ENCODE measurements at regions not wholly inside any gene's neighbourhood (a gene's known extent, or its start where the extent isn't known, plus 50 kb on each side); places are given as distances from the start of the nearest gene placed in this dataset.
"Not testable (repeated sequence)": the region's sequence is repeated elsewhere in the genome, so short reads cannot be mapped to it uniquely, and the experiment has no call there.

DNA sequence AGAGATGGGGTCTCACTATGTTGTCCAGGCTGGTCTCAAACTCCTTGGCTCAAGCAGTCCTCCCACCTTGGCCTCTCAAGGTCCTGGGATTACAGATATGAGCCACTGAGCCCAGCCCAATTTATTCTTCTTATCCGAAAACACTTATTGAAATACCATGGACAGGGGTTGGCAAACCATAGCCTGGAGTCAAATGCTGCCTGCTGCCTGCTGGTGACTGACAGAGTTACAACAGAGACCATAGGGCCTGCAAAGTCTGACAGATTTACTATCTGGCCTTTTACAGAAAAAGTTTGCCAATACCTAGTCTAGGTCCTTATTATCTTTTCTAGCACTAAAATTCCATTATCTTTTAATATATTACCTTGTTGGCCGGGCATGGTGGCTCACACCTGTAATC, 87.1 kb upstream of the ZNF281 start:
- no peak for DNase-seq

DNA sequence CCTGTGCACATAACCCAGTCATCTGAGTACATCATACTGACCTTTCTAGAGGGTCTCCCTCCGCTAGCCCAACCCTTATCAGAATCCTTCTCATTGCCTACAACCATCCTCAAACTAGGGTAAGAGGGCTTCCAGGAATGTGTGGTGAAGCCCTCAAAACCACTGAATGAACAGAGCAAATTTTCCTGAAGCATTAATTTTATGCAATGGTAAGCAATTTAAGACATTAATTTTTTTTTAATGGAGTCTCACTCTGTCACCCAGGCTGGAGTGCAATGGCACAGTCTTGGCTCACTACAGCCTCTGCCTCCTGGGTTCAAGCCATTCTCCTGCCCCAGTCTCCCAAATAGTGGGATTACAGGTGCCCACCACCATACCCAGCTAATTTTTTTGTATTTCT, 86.1 kb upstream of the ZNF281 start:
- DNase-seq, result no peak

DNA sequence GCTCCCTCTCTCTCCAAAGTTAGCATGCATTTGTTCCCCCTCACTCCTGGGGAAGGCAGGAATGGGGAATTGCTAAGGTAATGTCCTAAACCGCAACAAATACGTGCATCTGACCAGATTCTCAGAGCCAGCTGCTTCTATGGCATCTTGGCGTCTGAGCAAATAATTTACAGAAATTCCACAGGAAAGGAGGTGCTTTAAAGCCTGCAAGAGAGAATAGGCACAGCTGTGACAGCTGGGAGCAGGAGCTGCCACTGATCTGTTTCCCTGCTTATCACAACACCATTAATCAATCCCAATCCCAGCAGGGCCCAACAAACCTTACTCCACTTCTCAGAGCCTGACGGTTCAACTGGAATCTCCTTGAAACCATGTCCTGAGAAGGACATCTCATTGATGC, 83.5 kb upstream of the ZNF281 start:
- no peak for DNase-seq

DNA sequence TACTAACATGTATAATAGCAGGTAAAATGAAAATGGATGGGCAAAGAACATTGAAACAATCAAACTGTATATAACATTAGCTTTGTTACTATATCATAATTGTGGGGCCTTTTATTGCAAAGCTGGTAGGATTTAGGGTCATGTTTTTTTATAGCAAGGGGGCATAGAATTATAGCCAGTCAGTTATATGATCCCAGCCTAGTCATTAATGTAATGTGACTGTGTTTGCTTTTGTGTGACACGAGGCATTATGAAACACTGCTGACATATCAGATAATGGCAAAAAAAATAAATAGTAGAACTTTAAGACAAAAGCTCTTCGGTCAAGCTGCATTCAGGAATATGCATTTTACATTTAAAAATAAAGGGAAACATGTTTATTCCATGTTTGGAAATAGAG, 81.3 kb upstream of the ZNF281 start:
- DNase-seq, result no peak

DNA sequence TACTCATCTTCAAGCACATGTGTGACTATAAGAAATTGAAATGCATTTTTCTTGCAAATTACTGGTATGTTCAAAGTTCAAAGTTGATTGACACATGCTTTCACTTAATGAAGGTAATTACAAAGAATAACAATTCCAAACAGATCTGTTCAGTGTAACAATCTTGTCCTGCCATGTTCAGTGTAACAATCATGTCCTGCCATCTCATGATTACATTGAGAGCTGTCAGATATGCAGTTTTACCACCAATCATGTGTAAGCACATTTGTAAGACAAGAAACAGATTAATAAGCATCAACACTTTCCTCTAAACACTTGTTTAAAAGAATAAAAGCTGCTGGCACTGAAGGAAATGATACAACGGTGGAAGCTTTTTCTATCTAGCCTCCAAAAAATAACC, 80.3 kb upstream of the ZNF281 start:
- DNase-seq, result no peak

DNA sequence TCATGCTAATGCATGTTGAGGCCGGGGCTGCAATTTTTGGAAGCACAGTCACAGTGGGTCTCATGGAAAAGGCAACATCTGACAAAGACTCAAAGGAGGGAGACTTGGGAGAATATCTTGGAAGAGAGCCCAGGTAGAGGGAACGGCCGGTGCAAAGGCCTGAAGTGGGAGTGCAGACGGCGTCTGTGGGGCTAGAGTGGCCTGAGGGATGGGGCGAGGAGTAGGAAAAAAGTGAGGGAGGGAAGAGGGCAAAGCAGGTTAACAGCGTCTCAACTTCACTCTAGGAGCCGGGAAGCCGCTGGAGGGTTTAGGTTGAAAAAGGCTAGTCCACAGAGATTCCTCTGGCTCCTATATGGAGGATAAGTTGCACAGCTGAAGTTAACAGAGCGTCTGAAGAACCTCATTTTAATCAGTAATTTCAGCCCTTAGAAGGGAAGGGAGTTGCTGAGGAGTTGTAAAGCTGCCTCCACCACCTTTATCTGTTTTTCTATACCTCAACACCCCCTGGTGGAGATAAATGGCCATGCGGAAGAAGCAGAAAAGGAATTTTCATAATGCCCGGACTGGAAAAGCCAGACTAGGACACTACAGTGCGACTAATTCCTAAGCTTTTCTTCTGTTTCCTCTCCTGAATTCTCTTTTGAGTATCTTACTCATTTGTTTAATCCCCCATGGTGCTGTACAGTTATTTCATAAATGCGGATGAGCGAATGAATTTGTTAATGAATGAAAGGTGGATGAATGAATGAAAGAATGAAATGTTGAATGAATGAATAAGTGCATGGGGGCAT, 78.7 kb upstream of the ZNF281 start:
- peak; percentile 19 for DNase-seq

DNA sequence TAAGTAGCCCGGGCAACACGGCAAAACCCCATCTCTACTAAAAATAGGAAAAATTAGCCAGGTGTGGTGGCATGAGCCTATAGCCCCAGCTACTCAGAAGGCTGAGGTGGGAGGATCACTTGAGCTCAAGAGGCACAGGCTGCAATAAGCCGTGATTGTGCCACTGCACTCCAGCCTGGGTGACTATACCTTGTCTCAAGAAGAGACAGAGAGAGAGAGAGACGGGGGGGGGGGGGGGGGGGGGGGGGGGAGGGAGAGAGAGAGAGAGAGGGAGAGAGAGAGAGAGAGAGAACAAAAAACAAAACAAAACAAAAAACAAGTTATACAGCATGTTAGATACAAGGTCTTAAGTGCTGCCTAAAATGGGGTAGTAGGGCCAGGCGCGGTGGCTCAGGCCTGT, 77.8 kb upstream of the ZNF281 start:
- DNase-seq, result no peak

DNA sequence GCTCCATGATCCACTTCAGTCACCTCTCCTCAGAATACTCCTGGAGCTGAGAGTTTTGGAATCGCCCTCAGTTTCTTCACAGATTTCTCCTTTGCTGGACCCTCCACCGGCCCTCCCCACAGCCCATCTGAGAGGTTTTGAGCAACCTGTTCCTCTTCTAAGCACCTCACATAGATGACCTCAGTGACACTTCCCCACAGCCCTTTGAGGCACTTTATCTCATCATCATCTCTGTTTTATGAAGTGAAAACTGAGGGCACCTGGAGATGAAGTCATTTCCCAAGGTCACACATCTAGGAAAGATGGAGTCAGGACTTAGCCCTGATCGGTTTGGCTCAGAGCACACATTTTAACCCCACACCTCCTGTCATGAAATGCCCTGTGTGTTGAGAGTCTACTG, 76.8 kb upstream of the ZNF281 start:
- no peak for DNase-seq

DNA sequence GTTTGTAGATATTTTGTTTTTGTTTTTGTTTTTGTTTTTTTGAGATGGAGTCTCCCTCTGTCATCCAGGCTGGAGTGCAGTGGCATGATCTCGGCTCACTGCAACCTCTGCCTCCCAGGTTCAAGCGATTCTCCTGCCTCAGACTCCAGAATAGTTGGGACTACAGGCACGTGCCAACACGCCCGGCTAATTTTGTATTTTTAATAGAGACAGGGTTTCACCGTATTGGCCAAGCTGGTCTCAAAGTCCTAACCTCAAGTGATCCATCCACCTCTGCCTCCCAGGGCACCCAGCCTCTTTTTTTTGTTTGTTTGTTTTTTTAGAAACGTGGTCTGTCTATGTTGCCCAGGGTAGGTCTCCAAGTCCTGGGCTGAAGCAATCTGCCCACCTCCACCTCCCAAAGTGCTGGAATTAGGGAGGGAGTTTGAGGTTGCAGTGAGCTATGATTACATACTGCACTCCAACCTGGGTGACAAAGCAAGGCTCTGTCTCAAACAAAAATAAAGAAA, 74.7 kb upstream of the ZNF281 start:
- not testable (repeated sequence) for DNase-seq

DNA sequence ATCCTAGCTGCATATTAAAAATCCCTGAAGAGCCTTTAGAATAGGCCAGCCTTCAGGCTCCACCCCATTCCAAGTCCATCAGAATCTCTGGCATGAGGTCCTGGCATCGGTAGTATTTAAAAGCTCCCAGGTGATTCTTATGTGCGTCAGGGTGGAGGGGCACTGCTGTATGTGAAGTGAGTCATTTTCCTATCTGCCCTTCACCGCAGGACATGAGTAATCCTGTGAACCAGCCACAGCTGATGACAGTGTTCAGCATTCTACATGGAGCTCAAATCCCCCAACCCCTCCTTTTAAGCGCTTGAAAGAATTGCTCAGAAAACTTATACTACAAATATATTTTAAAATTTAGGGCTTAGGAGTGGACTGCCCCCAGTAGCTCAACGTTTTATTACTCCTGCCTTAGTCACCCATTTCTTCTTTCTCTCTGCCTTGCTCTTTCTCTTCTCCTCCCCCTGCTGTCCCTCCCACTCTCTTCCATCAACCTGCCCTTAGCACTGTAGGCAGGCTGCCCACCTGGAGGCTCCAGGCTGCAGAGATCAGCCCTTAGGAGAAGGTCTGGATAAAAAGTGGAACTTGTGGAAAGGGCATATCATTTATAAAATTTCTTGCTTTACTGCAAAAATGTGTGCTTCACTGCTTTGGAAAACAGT, 73.8 kb upstream of the ZNF281 start:
- DNase-seq, result peak; percentile 46

DNA sequence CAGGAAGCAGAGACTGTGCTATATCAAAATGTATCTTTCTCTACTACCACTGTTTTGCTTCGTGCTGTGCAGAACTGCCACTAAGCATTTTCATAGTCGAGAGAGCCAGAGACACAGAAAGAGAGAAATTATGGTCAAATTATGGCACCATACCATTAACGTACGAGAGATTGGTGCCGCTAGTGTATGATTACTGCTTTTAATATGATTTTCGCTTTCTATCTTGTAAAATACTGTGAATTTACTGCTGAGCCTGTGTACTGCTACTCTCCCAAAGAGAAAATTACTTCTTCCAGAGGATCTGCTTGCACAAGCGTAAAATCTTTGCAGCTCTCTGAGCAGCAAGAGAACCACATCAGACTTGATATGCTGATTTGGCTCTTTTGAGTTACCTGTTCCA, 71.1 kb upstream of the ZNF281 start:
- no peak for DNase-seq

DNA sequence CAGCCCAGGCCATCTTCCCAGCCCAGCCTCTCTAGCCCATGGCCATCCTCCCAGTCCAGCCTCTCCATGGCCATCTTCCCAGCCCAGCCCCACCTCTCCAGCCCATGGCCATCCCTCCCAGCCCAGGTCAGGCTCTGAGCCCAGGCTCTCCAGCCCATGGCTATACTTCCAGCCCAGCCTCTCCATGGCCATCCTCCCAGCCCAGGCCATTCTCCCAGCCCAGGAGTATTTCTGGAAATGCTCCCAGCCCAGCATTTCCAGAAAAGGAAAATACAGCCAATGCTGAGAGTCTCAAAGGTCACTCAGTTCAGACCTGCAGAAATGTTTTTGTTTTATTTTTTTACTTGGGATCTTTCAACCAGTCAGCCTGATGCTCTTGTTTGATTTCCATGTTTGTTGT, 70.0 kb upstream of the ZNF281 start:
- DNase-seq, result no peak

DNA sequence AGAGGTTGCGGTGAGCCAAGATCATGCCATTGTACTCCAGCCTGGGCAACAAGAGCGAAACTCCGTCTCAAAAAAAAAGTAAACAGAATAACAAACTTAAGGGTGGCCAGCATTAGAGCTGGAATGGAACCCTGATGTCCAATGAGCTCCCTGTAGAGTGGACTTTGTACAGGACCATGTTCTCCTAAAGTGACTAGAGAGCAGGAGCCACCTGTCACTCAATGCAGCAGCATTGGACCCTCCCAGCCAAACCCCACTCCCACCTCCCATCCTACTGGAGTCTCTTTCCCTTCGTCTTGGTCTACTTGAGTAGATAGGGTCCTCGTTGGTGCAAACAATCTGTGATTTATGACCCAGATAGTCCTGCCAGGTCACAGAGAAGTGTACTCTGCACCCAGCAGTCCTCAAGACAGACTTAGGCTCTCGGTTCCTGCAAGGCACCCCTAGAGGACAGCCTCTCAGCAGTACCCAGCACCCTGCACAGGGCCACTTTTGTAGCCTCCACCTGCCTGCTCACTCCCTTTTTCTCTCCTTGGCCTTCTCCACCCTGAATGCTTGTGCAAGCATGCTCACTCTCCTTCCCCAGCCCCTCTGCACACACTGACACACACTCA, 69.2 kb upstream of the ZNF281 start:
- DNase-seq, result no peak

DNA sequence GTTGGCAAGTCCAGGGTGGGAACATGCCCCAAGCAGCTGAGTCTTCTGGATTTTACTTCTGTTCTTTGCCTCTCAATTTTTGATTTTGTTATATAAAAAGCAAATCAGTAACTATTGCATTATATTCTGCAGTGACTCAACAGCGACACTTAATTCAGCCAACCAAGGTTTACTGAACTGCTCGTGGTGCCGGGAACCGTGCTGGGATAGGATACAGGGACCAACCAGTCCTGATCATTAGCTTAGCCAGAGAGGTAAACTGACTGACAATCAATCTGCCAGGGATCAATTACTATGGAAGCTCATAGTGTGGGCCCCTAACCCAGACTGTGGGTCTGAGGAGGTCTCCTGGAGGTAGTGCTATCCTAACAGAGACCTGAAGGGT, 68.4 kb upstream of the ZNF281 start:
- DNase-seq, result no peak

DNA sequence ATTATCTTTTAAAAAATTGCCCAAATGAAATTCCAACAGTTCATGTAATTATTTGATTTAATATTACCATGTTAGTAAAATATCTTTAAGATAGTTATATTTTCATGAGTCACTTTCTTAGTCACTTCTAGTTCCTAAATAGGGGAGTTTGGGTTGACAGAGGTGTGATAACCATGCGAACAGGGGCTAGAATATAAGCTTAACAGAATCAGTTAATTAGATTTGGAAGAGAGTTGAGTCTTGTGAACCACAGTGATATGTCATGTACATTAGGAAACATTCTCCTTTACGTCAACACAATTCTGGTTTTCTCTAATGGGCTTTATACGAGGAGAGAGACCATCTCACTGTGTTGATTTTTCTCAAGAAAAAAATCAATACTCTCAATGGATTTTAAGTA, 64.8 kb upstream of the ZNF281 start:
- no peak for DNase-seq

DNA sequence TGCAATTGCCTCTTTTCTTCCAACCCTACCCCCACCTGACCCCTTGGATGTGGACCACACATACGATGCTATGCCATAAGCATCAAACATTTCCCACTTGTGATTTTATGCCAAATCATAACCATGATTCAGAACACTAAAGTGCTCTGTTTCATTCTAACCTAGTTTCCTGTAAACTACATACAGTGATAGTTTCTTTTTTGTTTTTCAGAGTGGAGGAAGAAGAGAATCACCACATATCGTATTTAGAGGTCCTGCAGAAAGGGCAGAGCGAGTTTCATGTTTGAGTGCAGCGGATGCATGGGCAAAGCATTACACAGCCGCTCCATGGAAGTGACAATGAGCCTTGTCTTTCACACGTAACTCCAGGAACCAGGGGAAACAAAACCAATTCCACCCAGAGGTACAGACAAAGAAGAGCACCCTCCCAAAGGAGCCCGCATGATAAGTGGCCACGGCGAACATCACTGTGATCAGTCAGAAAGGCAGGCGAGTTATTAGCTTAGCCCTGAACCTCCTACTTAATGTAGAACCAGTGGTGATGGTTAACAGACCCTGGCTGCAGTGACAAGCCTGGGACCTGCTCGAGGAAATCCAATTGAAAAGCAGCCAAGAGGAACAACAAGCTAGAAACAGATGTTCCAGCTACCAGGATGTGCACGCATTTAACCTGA, 64.0 kb upstream of the ZNF281 start:
- no peak for DNase-seq

DNA sequence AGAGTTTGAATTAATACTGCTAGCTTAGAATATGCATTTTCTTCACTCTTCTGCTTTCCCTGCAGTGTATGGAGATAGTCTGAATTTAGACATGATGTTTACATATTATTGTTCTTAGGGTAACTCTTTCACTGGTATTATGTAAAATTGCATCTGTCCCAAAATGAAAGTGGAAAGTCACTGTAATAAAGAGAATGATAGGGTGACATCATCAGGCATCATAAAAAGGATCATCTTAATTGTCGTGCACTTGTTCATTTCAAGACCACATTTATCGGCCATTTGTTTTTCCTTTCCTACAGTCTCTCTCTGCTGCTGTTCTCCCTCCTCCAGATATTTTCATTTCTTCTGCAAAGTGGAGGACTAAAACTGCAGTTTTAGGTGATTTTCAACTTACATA, 61.9 kb upstream of the ZNF281 start:
- no peak for DNase-seq

DNA sequence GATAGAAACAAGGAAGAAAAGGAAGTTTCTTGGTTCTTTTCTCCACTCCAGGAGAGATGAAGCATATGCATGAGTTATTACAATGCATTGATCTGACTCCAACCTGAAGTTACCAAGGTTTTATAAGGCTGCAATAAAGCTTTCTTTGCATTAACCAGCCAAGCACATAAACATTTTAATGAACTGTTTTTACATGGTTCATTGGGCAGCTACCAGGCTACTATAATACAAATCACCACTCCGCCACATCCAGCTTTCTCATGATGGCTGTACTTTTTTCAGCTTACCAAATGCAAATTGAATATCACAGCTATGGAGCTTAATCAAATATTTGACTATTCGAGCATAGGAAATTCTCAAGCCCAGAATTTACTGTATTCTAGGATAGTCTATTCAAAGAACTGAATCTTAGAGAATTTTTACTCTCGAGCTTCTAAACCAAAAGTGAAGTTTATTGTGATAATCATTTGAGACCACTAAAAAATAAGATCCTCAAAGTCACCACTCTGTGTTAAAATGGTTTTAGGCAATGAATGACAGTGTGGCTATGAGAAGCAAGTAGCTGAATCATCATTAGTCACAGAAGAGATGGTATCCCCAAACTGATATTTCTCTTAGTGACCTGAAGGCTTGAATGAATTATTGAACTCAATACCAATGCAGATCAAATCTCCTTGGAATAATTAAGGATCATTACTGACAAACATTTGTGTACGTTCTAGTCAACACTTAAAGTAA, 58.6 kb upstream of the ZNF281 start:
- DNase-seq, result no peak

DNA sequence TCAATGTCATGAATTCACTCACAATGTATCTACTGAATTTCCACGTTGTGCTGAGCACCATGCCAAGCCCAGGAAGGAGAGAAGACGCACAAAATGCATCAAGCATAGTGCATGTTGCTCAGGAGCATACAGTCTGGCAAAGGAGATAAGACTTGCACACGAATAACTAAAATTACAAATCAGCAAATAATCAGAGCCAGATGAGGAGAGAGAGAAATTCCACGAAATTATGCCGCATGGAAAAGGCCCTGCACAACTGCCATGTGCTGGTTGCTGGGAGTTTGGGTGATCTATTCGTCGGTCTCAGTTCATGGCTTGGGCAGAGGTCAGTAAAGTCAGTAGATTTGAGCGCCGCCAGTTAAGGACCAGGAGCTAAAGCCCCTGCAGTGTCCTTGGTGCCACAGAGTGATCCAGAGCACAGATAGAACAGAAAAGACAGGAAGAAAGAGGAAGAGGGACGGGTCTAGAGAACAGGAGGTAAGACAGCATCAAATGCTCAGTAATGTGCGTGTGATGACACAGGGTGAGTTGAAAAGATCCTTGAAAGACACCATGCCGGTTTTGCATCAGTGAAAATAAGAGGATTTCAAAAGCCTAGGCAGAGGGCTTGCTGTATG, 55.1 kb upstream of the ZNF281 start:
- DNase-seq, result no peak
